ENCODE measurements at regions not wholly inside any gene's neighbourhood (a gene's known extent, or its start where the extent isn't known, plus 50 kb on each side); places are given as distances from the start of the nearest gene placed in this dataset.

- peak; percentile 54 for DNase-seq (ENCODE audit: low read depth)
These were observed 115.7 kb upstream of the P2RY1 start for GRCh38 chr3:152719264-152719663.

GRCh38 chr3:152720951-152721718 is 113.8 kb upstream of the P2RY1 start:
- DNase-seq (ENCODE audit: low read depth) = no peak

- DNase-seq (ENCODE audit: low read depth) = no peak
These were observed 110.7 kb upstream of the P2RY1 start for GRCh38 chr3:152724270-152724669.

- DNase-seq (ENCODE audit: low read depth) = no peak
These were observed 106.5 kb upstream of the P2RY1 start for GRCh38 chr3:152728231-152728980.

GRCh38 chr3:152729906-152730305 is 105.0 kb upstream of the P2RY1 start:
- DNase-seq (ENCODE audit: low read depth) = no peak

GRCh38 chr3:152731511-152731910 is 103.4 kb upstream of the P2RY1 start:
- DNase-seq (ENCODE audit: low read depth) = no peak

GRCh38 chr3:152733584-152734119 is 101.3 kb upstream of the P2RY1 start:
- no peak for DNase-seq (ENCODE audit: low read depth)

- DNase-seq (ENCODE audit: low read depth) = peak; percentile 75
These were observed 97.7 kb upstream of the P2RY1 start for GRCh38 chr3:152737021-152737908.

GRCh38 chr3:152738656-152739055 is 96.3 kb upstream of the P2RY1 start:
- DNase-seq (ENCODE audit: low read depth) = no peak

GRCh38 chr3:152742368-152743347 is 92.3 kb upstream of the P2RY1 start:
- DNase-seq (ENCODE audit: low read depth) = no peak

- DNase-seq (ENCODE audit: low read depth) = no peak
These were observed 89.3 kb upstream of the P2RY1 start for GRCh38 chr3:152745646-152746045.

GRCh38 chr3:152754303-152754702 is 80.6 kb upstream of the P2RY1 start:
- no peak for DNase-seq (ENCODE audit: low read depth)

GRCh38 chr3:152756807-152757206 is 78.1 kb upstream of the P2RY1 start:
- no peak for DNase-seq (ENCODE audit: low read depth)

- no peak for DNase-seq (ENCODE audit: low read depth)
These were observed 74.8 kb upstream of the P2RY1 start for GRCh38 chr3:152760024-152760563.

- no peak for DNase-seq (ENCODE audit: low read depth)
These were observed 74.3 kb upstream of the P2RY1 start for GRCh38 chr3:152760591-152760990.

GRCh38 chr3:152768478-152768877 is 66.5 kb upstream of the P2RY1 start:
- no peak for DNase-seq (ENCODE audit: low read depth)

GRCh38 chr3:152769523-152769922 is 65.4 kb upstream of the P2RY1 start:
- DNase-seq (ENCODE audit: low read depth) = no peak

- DNase-seq (ENCODE audit: low read depth) = no peak
These were observed 64.6 kb upstream of the P2RY1 start for GRCh38 chr3:152770296-152770695.

GRCh38 chr3:152771120-152771519 is 63.8 kb upstream of the P2RY1 start:
- no peak for DNase-seq (ENCODE audit: low read depth)

GRCh38 chr3:152772674-152773225 is 62.2 kb upstream of the P2RY1 start:
- DNase-seq (ENCODE audit: low read depth) = no peak

Data from HS-5 (cell line).